Tibial nerve (tissue), 4 donors: ENCODE measurements at regions not wholly inside any gene's neighbourhood (a gene's known extent, or its start where the extent isn't known, plus 50 kb on each side); places are given as distances from the start of the nearest gene placed in this dataset.

Source experiments
- EP300 ChIP-seq, 2 donors: sonication (generic); formaldehyde crosslinking; IDR thresholded peaks; one replicate each; pipeline ENCODE4 v1.6.1; 2017; ENCODE audit warnings: antibody characterized with exemption in 2 of 2, mild to moderate bottlenecking in 1 of 2
- POLR2A ChIP-seq, 2 donors: fragments of 450-650 bp; IDR thresholded peaks; one replicate each; pipeline ENCODE4 v1.6.1; 2017; ENCODE audit warnings: antibody characterized with exemption in 2 of 2, mild to moderate bottlenecking in 2 of 2, moderate library complexity in 2 of 2
- TF ChIP-seq, protein P1 (sequence below), 5 experiments: fragments of 200-600 bp in 3 of 5; fragments of 450-650 bp in 2 of 5; sonication (generic) in 3 of 5; IDR thresholded peaks; one replicate each; pipeline ENCODE4 v1.5.1; 2016 to 2019; ENCODE audit warnings: antibody characterized with exemption in 5 of 5, mild to moderate bottlenecking in 3 of 5, moderate library complexity in 2 of 5

DNA sequence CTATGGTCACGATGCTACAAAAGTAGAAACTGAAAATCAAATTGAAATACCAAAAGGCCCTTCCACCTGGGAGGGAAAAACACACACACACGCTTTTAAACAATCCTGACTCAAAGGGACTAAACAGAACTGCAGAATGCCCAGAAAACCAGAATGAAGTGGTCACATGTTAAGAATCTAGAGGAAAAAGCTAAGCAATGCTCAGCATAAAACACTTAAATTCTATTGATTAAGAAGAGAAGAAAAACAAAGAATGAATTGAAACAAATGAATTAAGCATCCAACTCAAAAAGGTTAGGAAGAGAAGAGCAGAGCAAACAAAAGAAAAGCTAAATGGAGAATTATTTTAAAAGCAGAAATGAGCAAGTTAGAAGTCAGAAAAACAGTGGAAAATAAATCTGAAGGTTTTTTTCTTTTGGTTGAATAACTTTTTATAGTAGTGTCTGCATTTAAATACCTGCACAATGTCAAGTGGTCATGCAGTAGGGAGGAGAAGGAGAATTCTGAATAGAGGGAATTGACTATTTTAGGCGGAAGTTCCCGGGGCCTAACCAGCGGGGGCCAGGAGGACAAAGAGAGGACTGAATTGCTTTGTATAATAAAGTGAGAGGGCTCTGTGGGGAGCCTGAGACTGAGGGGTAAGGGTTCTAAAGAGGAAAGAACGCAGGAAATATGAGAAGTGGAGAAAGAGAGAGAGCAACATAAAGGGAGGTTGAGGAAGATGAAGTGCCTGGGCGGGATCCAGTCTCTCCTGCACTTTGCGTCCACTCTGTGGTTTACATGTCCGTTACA, 146.8 kb downstream of the ATPSCKMT start:
- no peak for TF ChIP-seq POLR2A (IDR thresholded peaks at IDR 0.05)
- TF ChIP-seq EP300 (IDR thresholded peaks at IDR 0.05): no peak
- TF ChIP-seq, protein P1, sequence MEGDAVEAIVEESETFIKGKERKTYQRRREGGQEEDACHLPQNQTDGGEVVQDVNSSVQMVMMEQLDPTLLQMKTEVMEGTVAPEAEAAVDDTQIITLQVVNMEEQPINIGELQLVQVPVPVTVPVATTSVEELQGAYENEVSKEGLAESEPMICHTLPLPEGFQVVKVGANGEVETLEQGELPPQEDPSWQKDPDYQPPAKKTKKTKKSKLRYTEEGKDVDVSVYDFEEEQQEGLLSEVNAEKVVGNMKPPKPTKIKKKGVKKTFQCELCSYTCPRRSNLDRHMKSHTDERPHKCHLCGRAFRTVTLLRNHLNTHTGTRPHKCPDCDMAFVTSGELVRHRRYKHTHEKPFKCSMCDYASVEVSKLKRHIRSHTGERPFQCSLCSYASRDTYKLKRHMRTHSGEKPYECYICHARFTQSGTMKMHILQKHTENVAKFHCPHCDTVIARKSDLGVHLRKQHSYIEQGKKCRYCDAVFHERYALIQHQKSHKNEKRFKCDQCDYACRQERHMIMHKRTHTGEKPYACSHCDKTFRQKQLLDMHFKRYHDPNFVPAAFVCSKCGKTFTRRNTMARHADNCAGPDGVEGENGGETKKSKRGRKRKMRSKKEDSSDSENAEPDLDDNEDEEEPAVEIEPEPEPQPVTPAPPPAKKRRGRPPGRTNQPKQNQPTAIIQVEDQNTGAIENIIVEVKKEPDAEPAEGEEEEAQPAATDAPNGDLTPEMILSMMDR (IDR thresholded peaks at IDR 0.05): no peak
